ENCODE measurements at regions not wholly inside any gene's neighbourhood (a gene's known extent, or its start where the extent isn't known, plus 50 kb on each side); places are given as distances from the start of the nearest gene placed in this dataset.
"Not testable (repeated sequence)": the region's sequence is repeated elsewhere in the genome, so short reads cannot be mapped to it uniquely, and the experiment has no call there.

- TF ChIP-seq CTCF, POLR2A (IDR thresholded peaks at IDR 0.05): not testable (repeated sequence)
Measured at GRCh38 chr6:51154925-51155324, 336.3 kb downstream of the TFAP2B start.

Data from prostate gland (tissue), 2 donors.